GM10248 (cell line): ENCODE measurements at regions not wholly inside any gene's neighbourhood (a gene's known extent, or its start where the extent isn't known, plus 50 kb on each side); places are given as distances from the start of the nearest gene placed in this dataset.

Source experiments
- CTCF ChIA-PET: fragments of 300-600 bp; sonication (Branson Sonifier 250); formaldehyde crosslinking; extraction: SDS; loops from one replicate; lab custom pipeline; 2021; ENCODE audit warnings: antibody characterized with exemption; lab: Yijun Ruan, JAX
- POLR2A ChIA-PET: fragments of 350-650 bp; sonication (Branson Sonifier 250); formaldehyde crosslinking; extraction: SDS; loops from one replicate; lab custom pipeline; 2020; ENCODE audit warnings: antibody characterized with exemption; lab: Yijun Ruan, JAX
- DNase-seq: peaks from one replicate; pipeline ENCODE4 v3.0.0; 2012; ENCODE audit errors: extremely low spot score
- TF ChIP-seq, protein P1 (sequence below): IDR thresholded peaks from 2 replicates; pipeline ENCODE4 v1.5.1; 2012; ENCODE audit warnings: mild to moderate bottlenecking, low read depth; ENCODE audit errors: extremely low read depth, missing control alignments, control extremely low read depth

DNA sequence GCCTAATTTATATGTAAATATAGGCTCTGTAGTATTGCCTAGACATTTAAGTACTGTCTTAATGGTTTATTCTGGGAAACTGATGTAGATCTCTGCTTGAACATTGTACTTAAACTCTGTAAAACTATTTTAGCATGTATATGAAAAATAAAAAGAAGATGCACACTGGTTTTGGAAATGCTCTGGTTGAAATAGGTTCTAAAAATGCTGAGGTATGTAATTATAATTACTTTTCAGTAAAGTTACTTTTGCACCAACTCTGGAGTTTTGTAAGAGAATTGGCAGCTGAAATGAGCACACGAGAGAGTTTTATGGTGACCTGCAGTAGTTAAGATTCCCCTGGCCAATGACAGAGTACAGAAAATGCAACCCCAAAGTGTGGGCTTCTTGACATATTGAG lies 353.9 kb downstream of the ATP23 start:
- POLR2A ChIA-PET = no interaction called here
- CTCF ChIA-PET = no interaction called here
- TF ChIP-seq, protein P1, sequence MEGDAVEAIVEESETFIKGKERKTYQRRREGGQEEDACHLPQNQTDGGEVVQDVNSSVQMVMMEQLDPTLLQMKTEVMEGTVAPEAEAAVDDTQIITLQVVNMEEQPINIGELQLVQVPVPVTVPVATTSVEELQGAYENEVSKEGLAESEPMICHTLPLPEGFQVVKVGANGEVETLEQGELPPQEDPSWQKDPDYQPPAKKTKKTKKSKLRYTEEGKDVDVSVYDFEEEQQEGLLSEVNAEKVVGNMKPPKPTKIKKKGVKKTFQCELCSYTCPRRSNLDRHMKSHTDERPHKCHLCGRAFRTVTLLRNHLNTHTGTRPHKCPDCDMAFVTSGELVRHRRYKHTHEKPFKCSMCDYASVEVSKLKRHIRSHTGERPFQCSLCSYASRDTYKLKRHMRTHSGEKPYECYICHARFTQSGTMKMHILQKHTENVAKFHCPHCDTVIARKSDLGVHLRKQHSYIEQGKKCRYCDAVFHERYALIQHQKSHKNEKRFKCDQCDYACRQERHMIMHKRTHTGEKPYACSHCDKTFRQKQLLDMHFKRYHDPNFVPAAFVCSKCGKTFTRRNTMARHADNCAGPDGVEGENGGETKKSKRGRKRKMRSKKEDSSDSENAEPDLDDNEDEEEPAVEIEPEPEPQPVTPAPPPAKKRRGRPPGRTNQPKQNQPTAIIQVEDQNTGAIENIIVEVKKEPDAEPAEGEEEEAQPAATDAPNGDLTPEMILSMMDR = no peak
- DNase-seq = no peak

DNA sequence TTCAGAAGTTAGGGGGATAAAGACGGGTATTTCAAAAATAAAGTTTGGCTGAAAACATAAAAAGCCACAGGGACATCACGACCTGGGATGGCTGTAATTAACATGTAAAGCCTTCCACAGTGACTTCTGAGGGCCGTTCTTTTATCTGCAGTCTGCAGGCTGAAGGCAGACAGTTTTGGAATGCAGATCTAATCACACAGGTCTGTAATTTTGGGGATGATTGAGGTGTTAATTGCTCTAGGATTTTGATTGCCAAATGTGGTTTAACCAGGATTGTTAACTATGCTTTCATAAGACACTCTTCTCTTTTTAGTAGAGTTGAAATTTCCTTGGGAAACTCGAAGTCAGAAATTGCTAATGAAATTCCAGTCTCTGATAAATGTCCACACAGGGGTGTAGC lies 355.5 kb downstream of the ATP23 start:
- TF ChIP-seq, protein P1 = no peak
- DNase-seq = no peak
- ChIA-PET CTCF (interaction anchor here (1.0 kb wide), 1 partner anchor 32 kb away, joined by 3 read pairs; no protein-coding TSS in a partner anchor), POLR2A (no interaction called here)

- CTCF ChIA-PET = interaction anchor here (1.0 kb wide), 1 partner anchor 15 kb away, joined by 3 read pairs; no protein-coding TSS in a partner anchor
- POLR2A ChIA-PET = no interaction called here
- no peak for DNase-seq
- TF ChIP-seq, protein P1 = no peak
These were observed 357.4 kb downstream of the ATP23 start for GRCh38 chr12:58298803-58299202.

DNA sequence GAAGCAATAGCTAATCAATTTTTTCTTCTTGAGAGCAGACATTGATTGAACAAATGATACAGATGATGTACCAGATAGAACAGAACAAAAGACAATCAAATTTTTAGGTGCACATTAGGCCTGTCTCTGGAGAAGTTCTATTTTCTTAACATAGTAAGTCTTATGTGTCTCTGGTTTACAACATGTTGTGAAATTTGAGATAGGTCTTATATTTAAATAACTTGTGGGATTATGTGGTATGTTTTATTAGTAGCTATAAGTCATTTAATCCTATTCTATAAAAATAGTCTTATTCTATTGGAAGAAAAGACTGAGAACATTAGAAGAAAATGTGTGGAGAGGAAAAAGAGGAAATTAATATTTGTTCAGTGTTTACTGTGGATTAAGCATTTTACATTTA lies 358.0 kb downstream of the ATP23 start:
- ChIA-PET POLR2A (no interaction called here), CTCF (interaction anchor here (1.0 kb wide), 1 partner anchor 14 kb away, joined by 3 read pairs; no protein-coding TSS in a partner anchor)
- no peak for DNase-seq
- TF ChIP-seq, protein P1 = no peak

DNA sequence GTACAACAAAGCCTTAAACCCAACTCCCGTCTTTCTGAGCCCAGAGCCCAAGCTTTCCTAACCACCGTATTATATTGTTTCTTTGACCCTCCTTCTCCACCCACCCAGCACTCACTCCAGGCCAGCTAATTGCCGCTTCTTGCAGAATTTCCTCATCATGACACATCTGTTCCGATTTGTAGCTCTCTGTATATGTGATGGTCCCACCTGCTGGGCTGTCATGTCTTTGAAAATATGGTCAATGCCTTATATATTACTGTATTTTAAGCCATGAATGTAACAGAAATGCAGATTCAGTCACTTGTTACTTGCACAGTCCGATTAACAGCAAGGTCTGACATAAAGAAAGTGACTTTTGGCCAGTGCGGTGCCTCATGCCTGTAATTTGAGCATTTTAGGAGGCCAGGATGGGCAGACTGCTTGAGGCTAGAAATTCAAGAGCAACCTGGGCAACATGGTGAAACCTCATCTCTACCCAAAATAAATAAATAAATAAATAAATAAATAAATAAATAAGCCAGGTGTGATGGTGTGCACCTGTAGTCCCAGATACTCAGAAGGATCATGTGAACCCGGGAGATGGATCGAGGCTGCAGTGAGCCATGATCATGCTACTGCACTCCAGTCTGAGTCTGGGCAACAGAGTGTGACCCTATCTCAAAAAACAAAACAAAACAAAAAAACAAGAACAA lies 359.8 kb downstream of the ATP23 start:
- POLR2A ChIA-PET = no interaction called here
- TF ChIP-seq, protein P1 = no peak
- CTCF ChIA-PET = interaction anchor here (0.9 kb wide), 1 partner anchor 11 kb away, joined by 3 read pairs; no protein-coding TSS in a partner anchor
- DNase-seq = no peak

DNA sequence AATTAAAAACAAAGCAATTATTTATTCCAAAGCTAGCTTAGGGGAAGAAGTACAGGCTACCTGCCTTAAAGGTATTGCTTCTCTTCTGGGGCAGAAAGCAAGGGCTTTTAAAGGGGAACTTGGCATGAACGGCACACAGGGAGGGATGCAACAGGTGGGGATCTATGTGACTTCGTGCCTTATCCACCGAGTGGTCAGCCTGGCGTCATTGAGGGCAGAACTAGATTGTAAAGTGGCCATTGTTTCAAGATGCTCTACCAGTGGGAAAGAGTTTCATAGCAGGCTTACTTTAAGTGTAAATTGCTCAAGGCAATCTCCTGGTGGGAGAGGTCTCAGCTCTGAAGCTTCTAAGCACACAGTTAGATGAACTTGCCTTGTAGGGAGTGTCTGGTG lies 360.4 kb downstream of the ATP23 start:
- CTCF ChIA-PET = no interaction called here
- DNase-seq = no peak
- POLR2A ChIA-PET = no interaction called here
- TF ChIP-seq, protein P1 = no peak
